ENCODE measurements at regions not wholly inside any gene's neighbourhood (a gene's known extent, or its start where the extent isn't known, plus 50 kb on each side); places are given as distances from the start of the nearest gene placed in this dataset.

GRCh38 chr6:91337967-91338366 is 751.1 kb upstream of the MAP3K7 start:
- Mint-ChIP-seq H3K27me3 (no peaks in the 10 kb centered on the region), H3K36me3 (no peaks in the 10 kb centered on the region), H3K4me1 (no peaks in the 10 kb centered on the region)

GRCh38 chr6:91330896-91331295 is 744.0 kb upstream of the MAP3K7 start:
- Mint-ChIP-seq H3K9me3 (ENCODE audit: low read depth) (peaks cover 3% of the 10 kb centered on the region), H3K36me3 (no peaks in the 10 kb centered on the region), H3K4me1 (no peaks in the 10 kb centered on the region), H3K27ac (no peak overlapping the region), H3K4me3 (no peak overlapping the region), H3K27me3 (no peaks in the 10 kb centered on the region)
- CTCF ChIA-PET: no interaction called here
- ATAC-seq (no peak), DNase-seq (no peak)

More at GRCh38 chr6:91337967-91338366, 751.1 kb upstream of the MAP3K7 start:
- CTCF ChIA-PET: no interaction called here
- Mint-ChIP-seq H3K9me3 (ENCODE audit: low read depth) (peaks cover 3% of the 10 kb centered on the region), H3K4me3 (no peak overlapping the region), H3K27ac (no peak overlapping the region)
- ATAC-seq: no peak
- DNase-seq: no peak

- Mint-ChIP-seq H3K9me3 (ENCODE audit: low read depth) (no peaks in the 10 kb centered on the region), H3K4me3 (no peak overlapping the region), H3K27me3 (no peaks in the 10 kb centered on the region), H3K36me3 (no peaks in the 10 kb centered on the region), H3K4me1 (no peaks in the 10 kb centered on the region), H3K27ac (no peak overlapping the region)
- CTCF ChIA-PET: no interaction called here
- DNase-seq (no peak), ATAC-seq (no peak)
Observed at GRCh38 chr6:91328241-91328640, 741.4 kb upstream of the MAP3K7 start.

- CTCF ChIA-PET: no interaction called here
- Mint-ChIP-seq H3K27ac (no peak overlapping the region), H3K4me1 (no peaks in the 10 kb centered on the region), H3K4me3 (no peak overlapping the region), H3K36me3 (no peaks in the 10 kb centered on the region), H3K9me3 (ENCODE audit: low read depth) (peaks cover 1% of the 10 kb centered on the region), H3K27me3 (no peaks in the 10 kb centered on the region)
- ATAC-seq: no peak
- DNase-seq: no peak
Observed at GRCh38 chr6:91324711-91325110, 737.8 kb upstream of the MAP3K7 start.

- Mint-ChIP-seq H3K27ac (no peak overlapping the region), H3K4me1 (no peaks in the 10 kb centered on the region), H3K36me3 (no peaks in the 10 kb centered on the region), H3K27me3 (no peaks in the 10 kb centered on the region), H3K4me3 (no peak overlapping the region), H3K9me3 (ENCODE audit: low read depth) (peaks cover 3% of the 10 kb centered on the region)
- CTCF ChIA-PET: no interaction called here
- ATAC-seq (no peak), DNase-seq (no peak)
Observed at GRCh38 chr6:91317984-91318383, 731.1 kb upstream of the MAP3K7 start.

- Mint-ChIP-seq H3K4me1 (no peaks in the 10 kb centered on the region), H3K27me3 (no peaks in the 10 kb centered on the region), H3K9me3 (ENCODE audit: low read depth) (peaks cover 3% of the 10 kb centered on the region), H3K4me3 (no peak overlapping the region), H3K27ac (no peak overlapping the region), H3K36me3 (no peaks in the 10 kb centered on the region)
- DNase-seq (no peak), ATAC-seq (no peak)
- CTCF ChIA-PET: no interaction called here
Observed at GRCh38 chr6:91317247-91317835, 730.5 kb upstream of the MAP3K7 start.

GRCh38 chr6:91310178-91310577 is 723.3 kb upstream of the MAP3K7 start:
- CTCF ChIA-PET: no interaction called here
- Mint-ChIP-seq H3K4me3 (no peak overlapping the region), H3K27ac (no peak overlapping the region), H3K9me3 (ENCODE audit: low read depth) (peaks cover 4% of the 10 kb centered on the region), H3K27me3 (no peaks in the 10 kb centered on the region), H3K36me3 (no peaks in the 10 kb centered on the region), H3K4me1 (no peaks in the 10 kb centered on the region)
- DNase-seq (no peak), ATAC-seq (no peak)

- DNase-seq (no peak), ATAC-seq (no peak)
- Mint-ChIP-seq H3K9me3 (ENCODE audit: low read depth) (peaks cover 4% of the 10 kb centered on the region), H3K27me3 (no peaks in the 10 kb centered on the region), H3K4me1 (no peaks in the 10 kb centered on the region), H3K27ac (no peak overlapping the region), H3K36me3 (no peaks in the 10 kb centered on the region), H3K4me3 (no peak overlapping the region)
- CTCF ChIA-PET: no interaction called here
Observed at GRCh38 chr6:91305755-91306154, 718.9 kb upstream of the MAP3K7 start.

- Mint-ChIP-seq H3K36me3 (no peaks in the 10 kb centered on the region), H3K4me1 (no peaks in the 10 kb centered on the region), H3K4me3 (no peak overlapping the region), H3K27me3 (no peaks in the 10 kb centered on the region), H3K27ac (no peak overlapping the region), H3K9me3 (ENCODE audit: low read depth) (peaks cover 4% of the 10 kb centered on the region)
- ATAC-seq (no peak), DNase-seq (no peak)
- CTCF ChIA-PET: no interaction called here
Observed at GRCh38 chr6:91304521-91304920, 717.6 kb upstream of the MAP3K7 start.

GRCh38 chr6:91303326-91303725 is 716.5 kb upstream of the MAP3K7 start:
- ATAC-seq (no peak), DNase-seq (no peak)
- Mint-ChIP-seq H3K27ac (no peak overlapping the region), H3K36me3 (no peaks in the 10 kb centered on the region), H3K4me1 (no peaks in the 10 kb centered on the region), H3K9me3 (ENCODE audit: low read depth) (peaks cover 4% of the 10 kb centered on the region), H3K4me3 (no peak overlapping the region), H3K27me3 (no peaks in the 10 kb centered on the region)
- CTCF ChIA-PET: interaction anchor here (1.6 kb wide), 1 partner anchor 11 kb away, joined by 3 read pairs; no protein-coding TSS in a partner anchor

- no peaks in the 10 kb centered on the region for H3K27me3 Mint-ChIP-seq
- no peak overlapping the region for H3K27ac Mint-ChIP-seq
- no peaks in the 10 kb centered on the region for H3K4me1 Mint-ChIP-seq
- CTCF ChIA-PET: no interaction called here
- DNase-seq (no peak), ATAC-seq (no peak)
- H3K36me3 Mint-ChIP-seq: no peaks in the 10 kb centered on the region
- no peak overlapping the region for H3K4me3 Mint-ChIP-seq
- H3K9me3 Mint-ChIP-seq (ENCODE audit: low read depth): no peaks in the 10 kb centered on the region
Observed at GRCh38 chr6:91299544-91300491, 712.9 kb upstream of the MAP3K7 start.

- DNase-seq: no peak
- ATAC-seq: no peak
- CTCF ChIA-PET: no interaction called here
- Mint-ChIP-seq H3K4me3 (no peak overlapping the region), H3K27me3 (no peaks in the 10 kb centered on the region), H3K4me1 (no peaks in the 10 kb centered on the region), H3K36me3 (no peaks in the 10 kb centered on the region), H3K9me3 (ENCODE audit: low read depth) (no peaks in the 10 kb centered on the region), H3K27ac (no peak overlapping the region)
Observed at GRCh38 chr6:91298543-91299145, 711.8 kb upstream of the MAP3K7 start.

- H3K36me3 Mint-ChIP-seq: no peaks in the 10 kb centered on the region
- DNase-seq (no peak), ATAC-seq (no peak)
- no peaks in the 10 kb centered on the region for H3K27me3 Mint-ChIP-seq
- CTCF ChIA-PET: no interaction called here
- no peak overlapping the region for H3K27ac Mint-ChIP-seq
- H3K4me1 Mint-ChIP-seq: no peaks in the 10 kb centered on the region
- no peak overlapping the region for H3K4me3 Mint-ChIP-seq
- no peaks in the 10 kb centered on the region for H3K9me3 Mint-ChIP-seq (ENCODE audit: low read depth)
Observed at GRCh38 chr6:91293395-91293794, 706.5 kb upstream of the MAP3K7 start.

GRCh38 chr6:91291071-91291470 is 704.2 kb upstream of the MAP3K7 start:
- Mint-ChIP-seq H3K4me1 (no peaks in the 10 kb centered on the region), H3K27ac (no peak overlapping the region), H3K4me3 (no peak overlapping the region), H3K9me3 (ENCODE audit: low read depth) (no peaks in the 10 kb centered on the region), H3K27me3 (no peaks in the 10 kb centered on the region), H3K36me3 (no peaks in the 10 kb centered on the region)
- CTCF ChIA-PET: no interaction called here
- no peak for ATAC-seq
- no peak for DNase-seq
